Subcutaneous abdominal adipose tissue (tissue), 5 donors: ENCODE measurements at regions not wholly inside any gene's neighbourhood (a gene's known extent, or its start where the extent isn't known, plus 50 kb on each side); places are given as distances from the start of the nearest gene placed in this dataset.
"Not testable (repeated sequence)": the region's sequence is repeated elsewhere in the genome, so short reads cannot be mapped to it uniquely, and the experiment has no call there.

Experiments
- H3K27ac ChIP-seq: one replicate; pipeline ENCODE4 v1.7.0; 2013; ENCODE audit warnings: low read depth, mild to moderate bottlenecking, inconsistent platforms, low read length, moderate library complexity
- H3K27me3 ChIP-seq, 5 donors: one replicate each; pipeline ENCODE4 v1.7.0; 2013; ENCODE audit warnings: low read length in 5 of 5, inconsistent platforms in 1 of 5; ENCODE audit not compliant: control insufficient read depth in 5 of 5, insufficient read depth in 4 of 5
- H3K36me3 ChIP-seq, 5 donors: one replicate each; pipeline ENCODE4 v1.7.0; 2013; ENCODE audit warnings: low read length in 5 of 5; ENCODE audit not compliant: control insufficient read depth in 5 of 5, insufficient read depth in 5 of 5
- H3K4me1 ChIP-seq, 5 donors: one replicate each; pipeline ENCODE4 v1.7.0; 2013; ENCODE audit warnings: low read length in 5 of 5, mild to moderate bottlenecking in 3 of 5, moderate library complexity in 1 of 5; ENCODE audit not compliant: control insufficient read depth in 5 of 5, insufficient read depth in 5 of 5
- H3K4me3 ChIP-seq, 5 donors: one replicate each; pipeline ENCODE4 v1.7.0; 2013; ENCODE audit warnings: low read length in 5 of 5, low read depth in 1 of 5
- H3K9ac ChIP-seq, 5 donors: one replicate each; pipeline ENCODE4 v1.7.0; 2013; ENCODE audit warnings: low read length in 5 of 5, mild to moderate bottlenecking in 4 of 5, moderate library complexity in 3 of 5
- H3K9me3 ChIP-seq, 5 donors: one replicate each; pipeline ENCODE4 v1.7.0; 2013; ENCODE audit warnings: low read length in 5 of 5; ENCODE audit not compliant: control insufficient read depth in 5 of 5
- donor health status: healthy.
- donor health status: healthy.
- donor health status: healthy.
- donor health status: healthy.
- donor health status: healthy.

DNA sequence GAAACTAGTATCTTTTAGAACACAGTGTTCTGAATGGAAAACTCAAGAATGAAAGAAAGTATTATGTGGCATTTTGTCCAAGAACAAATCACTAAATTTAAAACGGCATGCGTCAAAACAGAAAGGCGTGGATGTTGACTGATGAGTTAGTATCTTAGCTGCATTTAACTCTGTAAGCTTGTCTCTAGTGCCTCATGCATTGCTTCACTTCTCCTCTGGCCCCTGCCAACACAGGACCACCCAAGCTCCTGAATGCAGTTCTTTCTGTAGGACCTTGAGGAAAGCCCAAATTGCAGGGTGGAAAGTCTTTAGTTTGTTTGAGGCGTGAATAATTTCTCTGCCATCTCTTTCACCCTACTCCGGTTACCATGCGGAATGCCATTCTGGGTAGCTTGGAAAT lies 632.2 kb downstream of the COL12A1 start:
- no peak overlapping the region for H3K4me3 ChIP-seq
- no peak overlapping the region for H3K9ac ChIP-seq
- peaks cover 0 to 2% (median 0%) of the 10 kb centered on the region in 5 donors for H3K4me1 ChIP-seq
- no peaks in the 10 kb centered on the region for H3K27me3 ChIP-seq
- no peaks in the 10 kb centered on the region for H3K9me3 ChIP-seq
- H3K36me3 ChIP-seq, result no peaks in the 10 kb centered on the region
- H3K27ac ChIP-seq, result no peak overlapping the region

DNA sequence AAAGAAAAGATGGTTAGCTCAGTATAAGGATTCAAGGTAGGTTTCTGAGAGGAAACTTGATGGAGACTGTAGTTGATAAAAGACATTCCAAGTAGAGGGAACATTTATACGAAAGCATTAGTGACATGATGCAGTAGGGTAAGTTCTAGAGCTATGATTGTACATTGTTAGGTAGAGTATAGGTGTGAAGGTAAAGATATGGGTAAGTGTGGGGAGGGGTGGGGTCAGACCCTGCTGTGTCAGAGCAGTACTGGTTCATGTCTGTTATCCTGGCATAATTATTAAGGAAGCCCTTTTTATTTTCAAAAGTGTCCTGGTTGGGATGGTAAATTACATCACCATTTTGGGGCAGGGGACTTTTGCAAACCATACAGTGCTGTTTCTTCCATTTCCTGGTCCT lies 635.8 kb downstream of the COL12A1 start:
- no peaks in the 10 kb centered on the region for H3K9me3 ChIP-seq
- no peak overlapping the region for H3K9ac ChIP-seq
- peaks cover 0 to 2% (median 0%) of the 10 kb centered on the region in 5 donors for H3K4me1 ChIP-seq
- no peaks in the 10 kb centered on the region for H3K36me3 ChIP-seq
- H3K4me3 ChIP-seq, result no peak overlapping the region
- no peaks in the 10 kb centered on the region for H3K27me3 ChIP-seq
- no peak overlapping the region for H3K27ac ChIP-seq

DNA sequence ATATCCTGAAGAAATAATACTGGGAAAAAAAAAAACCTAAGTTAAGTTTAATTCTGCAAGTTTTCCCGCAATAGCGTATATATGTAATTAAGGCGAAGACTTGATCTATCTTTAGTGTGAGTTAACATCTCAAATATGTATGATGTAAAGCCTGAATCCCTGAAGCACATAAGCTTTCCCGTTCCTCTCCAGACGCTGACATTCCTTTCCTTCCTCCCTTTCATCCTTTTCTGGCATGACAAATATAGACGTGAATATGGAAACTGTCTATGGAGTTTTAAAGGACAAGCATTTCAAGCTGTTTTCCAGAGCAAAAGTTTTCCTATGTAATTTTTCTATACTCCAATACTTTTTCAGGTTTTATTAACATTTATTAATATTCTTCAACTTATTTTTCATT lies 637.0 kb downstream of the COL12A1 start:
- H3K9ac ChIP-seq, result no peak overlapping the region
- no peaks in the 10 kb centered on the region for H3K9me3 ChIP-seq
- no peak overlapping the region for H3K4me3 ChIP-seq
- H3K27ac ChIP-seq, result no peak overlapping the region
- H3K27me3 ChIP-seq, result no peaks in the 10 kb centered on the region
- H3K4me1 ChIP-seq, result peaks cover 0 to 2% (median 0%) of the 10 kb centered on the region in 5 donors
- no peaks in the 10 kb centered on the region for H3K36me3 ChIP-seq

DNA sequence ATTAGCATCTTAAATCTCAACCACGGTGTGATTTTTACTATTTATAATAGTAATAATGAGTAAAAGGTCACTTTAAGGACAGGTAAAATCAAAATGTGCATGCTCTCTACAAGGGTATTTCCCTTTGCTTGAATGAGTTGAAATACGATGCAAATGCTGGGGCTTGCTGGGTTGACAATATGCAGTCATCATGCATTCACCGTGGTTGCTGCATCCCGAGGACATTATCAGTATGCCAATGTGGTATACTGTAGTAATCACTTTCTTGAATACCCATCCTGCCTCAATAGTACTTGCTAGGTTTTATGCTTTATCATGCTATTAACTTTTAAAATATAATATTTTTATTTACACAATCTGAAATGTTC lies 637.9 kb downstream of the COL12A1 start:
- H3K4me3 ChIP-seq, H3K27ac ChIP-seq, H3K27me3 ChIP-seq, H3K4me1 ChIP-seq, H3K9ac ChIP-seq, H3K9me3 ChIP-seq, H3K36me3 ChIP-seq: not testable (repeated sequence)

DNA sequence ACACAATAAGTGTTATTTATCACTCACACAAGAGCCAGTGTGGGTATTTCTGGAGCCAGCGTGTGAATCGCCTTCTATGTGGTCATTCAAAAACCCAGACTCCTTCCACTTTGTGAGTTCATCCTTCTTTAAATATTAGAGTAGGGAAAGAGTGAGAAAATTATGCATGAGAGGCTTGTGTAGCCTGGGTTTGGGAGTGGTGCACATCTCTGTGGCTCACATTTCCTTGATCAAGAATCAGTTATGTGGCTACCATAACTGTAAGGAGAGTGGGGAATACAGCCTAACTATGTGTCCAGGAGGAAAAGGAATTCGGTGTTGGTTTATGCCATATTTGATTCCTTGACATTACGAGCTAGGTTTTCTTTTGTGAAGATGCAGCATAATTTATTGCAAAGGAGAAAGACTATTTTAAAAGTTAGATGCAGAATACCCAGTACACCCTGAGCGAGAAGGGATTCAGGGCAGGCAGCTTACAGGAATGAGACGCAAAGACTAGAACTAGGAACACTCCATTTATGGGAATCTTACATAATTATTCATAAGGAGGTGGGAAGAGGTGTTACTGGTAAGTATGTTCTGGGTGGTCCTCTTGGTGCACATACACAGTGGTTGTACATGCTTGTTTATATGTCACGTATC lies 638.5 kb downstream of the COL12A1 start:
- no peaks in the 10 kb centered on the region for H3K27me3 ChIP-seq
- no peak overlapping the region for H3K4me3 ChIP-seq
- no peaks in the 10 kb centered on the region for H3K9me3 ChIP-seq
- no peaks in the 10 kb centered on the region for H3K36me3 ChIP-seq
- no peak overlapping the region for H3K27ac ChIP-seq
- peaks cover 0 to 2% (median 0%) of the 10 kb centered on the region in 5 donors for H3K4me1 ChIP-seq
- H3K9ac ChIP-seq, result no peak overlapping the region

DNA sequence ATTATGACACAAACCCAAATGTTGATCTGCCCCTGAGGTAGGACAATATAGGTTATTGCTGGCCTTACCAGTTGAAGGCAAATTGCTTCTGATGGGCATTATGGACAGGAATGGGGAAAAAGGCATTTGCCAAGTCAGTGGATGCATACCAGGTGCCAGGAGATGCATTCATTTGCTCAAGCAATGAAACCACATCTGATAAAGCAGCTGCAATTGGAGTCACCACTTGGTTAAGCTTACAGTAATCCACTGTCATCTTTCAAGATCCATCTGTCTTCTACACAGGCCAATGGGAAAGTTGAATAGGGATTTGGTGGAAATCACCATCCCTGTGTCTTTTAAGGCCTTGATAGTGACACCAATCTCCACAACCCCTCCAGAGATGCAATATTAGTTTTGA lies 648.6 kb downstream of the COL12A1 start:
- Histone ChIP-seq H3K4me1 (no peaks in the 10 kb centered on the region), H3K27ac (no peak overlapping the region), H3K9me3 (no peaks in the 10 kb centered on the region), H3K36me3 (no peaks in the 10 kb centered on the region), H3K4me3 (no peak overlapping the region), H3K9ac (no peak overlapping the region), H3K27me3 (no peaks in the 10 kb centered on the region)

DNA sequence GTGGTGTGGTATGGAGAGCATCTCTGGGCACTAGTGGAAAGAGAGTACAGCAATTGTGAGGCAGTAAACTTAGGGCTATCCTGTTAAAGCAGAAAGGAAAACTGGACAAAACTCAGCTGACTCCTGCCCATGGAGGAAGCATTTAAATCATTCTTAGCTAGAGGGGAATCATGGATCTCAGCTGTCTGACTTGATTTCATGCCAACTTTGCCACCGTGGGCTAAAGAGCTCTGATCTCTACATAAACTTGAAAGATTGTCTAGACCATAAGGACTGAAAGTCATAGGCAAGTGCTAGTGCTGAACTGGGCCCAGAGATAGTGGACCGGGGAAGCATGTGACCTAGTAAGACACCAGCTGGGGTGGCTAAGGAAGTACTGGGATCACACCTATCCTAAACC lies 651.8 kb downstream of the COL12A1 start:
- H3K27me3 ChIP-seq, result no peaks in the 10 kb centered on the region
- no peak overlapping the region for H3K27ac ChIP-seq
- no peaks in the 10 kb centered on the region for H3K36me3 ChIP-seq
- H3K4me3 ChIP-seq, result no peak overlapping the region
- H3K9ac ChIP-seq, result no peak overlapping the region
- no peaks in the 10 kb centered on the region for H3K9me3 ChIP-seq
- H3K4me1 ChIP-seq, result no peaks in the 10 kb centered on the region

DNA sequence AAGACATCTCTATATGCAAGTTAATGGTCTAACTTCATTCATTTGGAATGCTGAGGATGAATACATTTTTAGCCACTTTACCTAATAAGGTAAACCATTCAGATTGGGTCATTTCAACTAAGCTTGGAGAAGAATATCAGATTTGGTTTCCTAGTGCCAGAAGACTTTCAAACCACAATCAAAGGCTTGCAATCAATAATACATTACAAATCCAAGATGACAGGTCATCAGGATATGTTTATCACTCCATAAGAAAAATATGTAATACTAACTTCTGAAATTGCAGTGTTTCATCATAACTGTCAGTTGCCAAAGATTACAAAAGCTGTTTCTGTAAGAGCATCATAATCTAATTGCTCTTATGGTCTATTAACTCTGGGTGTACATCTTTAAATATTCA lies 654.0 kb downstream of the COL12A1 start:
- no peaks in the 10 kb centered on the region for H3K27me3 ChIP-seq
- H3K4me1 ChIP-seq, result no peaks in the 10 kb centered on the region
- H3K4me3 ChIP-seq, result no peak overlapping the region
- no peaks in the 10 kb centered on the region for H3K36me3 ChIP-seq
- H3K9me3 ChIP-seq, result no peaks in the 10 kb centered on the region
- H3K27ac ChIP-seq, result no peak overlapping the region
- H3K9ac ChIP-seq, result no peak overlapping the region

DNA sequence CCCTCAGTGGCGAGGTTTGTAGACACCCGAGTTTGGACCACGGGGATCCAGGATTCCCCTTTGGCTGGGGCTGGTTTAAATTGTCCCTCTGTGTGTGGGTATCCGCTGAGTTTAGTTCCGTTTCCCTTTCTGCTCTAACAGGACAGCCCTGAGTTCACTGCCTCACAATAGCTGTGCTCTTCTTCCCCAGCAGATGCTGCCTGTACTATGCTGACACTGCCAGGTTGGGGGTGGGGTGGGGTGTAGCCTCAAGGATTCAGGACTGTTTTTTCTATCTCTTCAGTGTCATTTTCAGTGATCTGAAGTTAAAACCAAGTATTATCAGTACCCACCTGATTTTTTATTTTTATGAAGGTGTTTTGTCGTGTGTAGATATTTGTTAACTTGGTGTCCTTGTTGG lies 655.0 kb downstream of the COL12A1 start:
- H3K9me3 ChIP-seq, result no peaks in the 10 kb centered on the region
- no peaks in the 10 kb centered on the region for H3K36me3 ChIP-seq
- no peaks in the 10 kb centered on the region for H3K4me1 ChIP-seq
- no peak overlapping the region for H3K9ac ChIP-seq
- no peaks in the 10 kb centered on the region for H3K27me3 ChIP-seq
- H3K27ac ChIP-seq, result no peak overlapping the region
- H3K4me3 ChIP-seq, result no peak overlapping the region

DNA sequence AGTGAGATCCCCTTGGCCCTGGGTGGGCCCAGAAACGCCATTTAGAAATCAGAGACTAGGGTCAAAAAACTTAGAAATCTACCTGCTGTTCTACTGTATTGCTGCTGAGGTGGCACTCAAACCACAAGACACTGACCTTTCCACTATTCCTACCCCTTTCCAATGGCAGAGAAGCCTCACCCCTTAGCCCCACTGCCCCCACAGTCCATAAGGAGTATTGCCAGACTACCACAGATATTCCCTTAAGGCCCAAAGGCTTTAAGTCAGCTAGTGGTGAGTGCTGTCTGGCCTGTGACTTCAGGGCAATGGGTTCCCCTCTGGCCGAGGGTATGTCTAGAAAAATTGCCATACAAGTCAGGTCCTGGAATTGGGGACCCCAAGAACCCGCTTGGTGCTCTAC lies 656.1 kb downstream of the COL12A1 start:
- peaks cover 0 to 3% (median 0%) of the 10 kb centered on the region in 5 donors for H3K9me3 ChIP-seq
- no peaks in the 10 kb centered on the region for H3K36me3 ChIP-seq
- no peaks in the 10 kb centered on the region for H3K27me3 ChIP-seq
- H3K4me1 ChIP-seq, result no peaks in the 10 kb centered on the region
- no peak overlapping the region for H3K4me3 ChIP-seq
- no peak overlapping the region for H3K9ac ChIP-seq
- no peak overlapping the region for H3K27ac ChIP-seq
